H9 (cell line): ENCODE measurements at regions not wholly inside any gene's neighbourhood (a gene's known extent, or its start where the extent isn't known, plus 50 kb on each side); places are given as distances from the start of the nearest gene placed in this dataset.
"Not testable (repeated sequence)": the region's sequence is repeated elsewhere in the genome, so short reads cannot be mapped to it uniquely, and the experiment has no call there.

ENCODE experiments used
- DNase-seq: peaks from one replicate; pipeline ENCODE4 v3.0.0-alpha.2; 2017
- H2AFZ ChIP-seq: one replicate; pipeline ENCODE4 v1.6.1; 2013; ENCODE audit warnings: mild to moderate bottlenecking, low read length, control low read depth, moderate library complexity
- H2AK5ac ChIP-seq: 2 replicates; pipeline ENCODE4 v1.6.1; 2013; ENCODE audit warnings: low read length, control low read depth, mixed read lengths; ENCODE audit not compliant: insufficient read length
- H2BK120ac ChIP-seq: one replicate; pipeline ENCODE4 v1.6.1; 2013; ENCODE audit warnings: low read depth, mild to moderate bottlenecking, low read length, control low read depth, inconsistent platforms; ENCODE audit not compliant: poor library complexity, severe bottlenecking
- H2BK12ac ChIP-seq: 2 replicates; pipeline ENCODE4 v1.6.1; 2013; ENCODE audit warnings: low read length, control low read depth, mixed read lengths, low read depth; ENCODE audit not compliant: insufficient read length
- H2BK15ac ChIP-seq: 2 replicates; pipeline ENCODE4 v1.6.1; 2013; ENCODE audit warnings: low read depth, low read length, control low read depth
- H2BK20ac ChIP-seq: one replicate; pipeline ENCODE4 v1.6.1; 2013; ENCODE audit warnings: low read depth, mild to moderate bottlenecking, low read length, control low read depth, inconsistent platforms; ENCODE audit not compliant: poor library complexity, severe bottlenecking
- H2BK5ac ChIP-seq: 2 replicates; pipeline ENCODE4 v1.6.1; 2013; ENCODE audit warnings: low read length, control low read depth, mixed read lengths; ENCODE audit not compliant: insufficient read length
- H3K14ac ChIP-seq: 2 replicates; pipeline ENCODE4 v1.6.1; 2013; ENCODE audit warnings: low read length, control low read depth; ENCODE audit not compliant: insufficient read depth
- H3K18ac ChIP-seq: 2 replicates; pipeline ENCODE4 v1.6.1; 2013; ENCODE audit warnings: low read depth, mild to moderate bottlenecking, mixed read lengths, low read length, control low read depth; ENCODE audit not compliant: insufficient read length
- H3K23ac ChIP-seq: 2 replicates; pipeline ENCODE4 v1.6.1; 2013; ENCODE audit warnings: low read length, control low read depth, mixed read lengths, low read depth; ENCODE audit not compliant: insufficient read length
- H3K23me2 ChIP-seq: 2 replicates; pipeline ENCODE4 v1.6.1; 2013; ENCODE audit warnings: low read depth, mild to moderate bottlenecking, mixed read lengths, low read length, control low read depth; ENCODE audit not compliant: insufficient read length, poor library complexity, severe bottlenecking
- H3K27ac ChIP-seq: 2 replicates; pipeline ENCODE4 v1.5.1; 2013; ENCODE audit warnings: low read length, control low read depth, mixed read lengths, low read depth; ENCODE audit not compliant: insufficient read length
- H3K27me3 ChIP-seq: 2 replicates; pipeline ENCODE4 v1.6.1; 2013; ENCODE audit warnings: low read length, control low read depth, inconsistent platforms; ENCODE audit not compliant: insufficient read depth
- H3K4ac ChIP-seq: 2 replicates; pipeline ENCODE4 v1.6.1; 2013; ENCODE audit warnings: low read depth, mild to moderate bottlenecking, control low read depth, inconsistent platforms, low read length, moderate library complexity
- H3K4me1 ChIP-seq: 2 replicates; pipeline ENCODE4 v1.6.1; 2013; ENCODE audit warnings: low read length, control low read depth, inconsistent platforms; ENCODE audit not compliant: insufficient read depth
- H3K4me2 ChIP-seq: 2 replicates; pipeline ENCODE4 v1.6.1; 2013; ENCODE audit warnings: low read length, control low read depth, mixed read lengths; ENCODE audit not compliant: insufficient read length, insufficient read depth
- H3K56ac ChIP-seq: 2 replicates; pipeline ENCODE4 v1.6.1; 2013; ENCODE audit warnings: low read depth, mild to moderate bottlenecking, mixed read lengths, low read length, control low read depth; ENCODE audit not compliant: insufficient read length
- H3K79me1 ChIP-seq: 2 replicates; pipeline ENCODE4 v1.6.1; 2013; ENCODE audit warnings: low read depth, mild to moderate bottlenecking, moderate library complexity, low read length, control low read depth, inconsistent platforms; ENCODE audit not compliant: insufficient read depth, poor library complexity, severe bottlenecking
- H3K79me2 ChIP-seq: 2 replicates; pipeline ENCODE4 v1.6.1; 2013; ENCODE audit warnings: low read length, control low read depth, inconsistent platforms; ENCODE audit not compliant: insufficient read depth
- H3K9ac ChIP-seq: 2 replicates; pipeline ENCODE4 v1.6.1; 2013; ENCODE audit warnings: low read length, control low read depth, mixed read lengths; ENCODE audit not compliant: insufficient read length; ENCODE audit errors: extremely low read depth
- H3K9me3 ChIP-seq: one replicate; pipeline ENCODE4 v1.6.1; 2013; ENCODE audit warnings: low read depth, low read length, inconsistent platforms; ENCODE audit not compliant: control insufficient read depth
- H3T11ph ChIP-seq: one replicate; pipeline ENCODE4 v1.6.1; 2013; ENCODE audit warnings: mild to moderate bottlenecking, low read length, control low read depth, inconsistent platforms
- H4K20me1 ChIP-seq: one replicate; pipeline ENCODE4 v1.6.1; 2013; ENCODE audit not compliant: control insufficient read depth, insufficient read length, insufficient read depth
- H4K5ac ChIP-seq: 2 replicates; pipeline ENCODE4 v1.6.1; 2013; ENCODE audit warnings: low read depth, mild to moderate bottlenecking, mixed read lengths, low read length, control low read depth; ENCODE audit not compliant: insufficient read length
- H4K8ac ChIP-seq: replicated peaks from 2 replicates; pipeline ENCODE4 v1.6.1; 2013; ENCODE audit warnings: low read length, control low read depth, mixed read lengths, low read depth; ENCODE audit not compliant: insufficient read length
- H4K91ac ChIP-seq: 2 replicates; pipeline ENCODE4 v1.6.1; 2013; ENCODE audit warnings: low read depth, mild to moderate bottlenecking, moderate library complexity, mixed read lengths, low read length, control low read depth; ENCODE audit not compliant: insufficient read length
- H3K27ac Mint-ChIP-seq, 3 experiments: 2 replicates in 2 of 3; 3 replicates in 1 of 3; pipeline ENCODE4 v1.8.0; 2020 to 2021; ENCODE audit warnings: mixed read lengths in 3 of 3, mild to moderate bottlenecking in 1 of 3, moderate library complexity in 1 of 3
- H3K27me3 Mint-ChIP-seq: 2 replicates; pipeline ENCODE4 v1.8.0; 2021; ENCODE audit warnings: low read depth, mild to moderate bottlenecking, moderate library complexity, mixed read lengths
- H3K36me3 Mint-ChIP-seq, 3 experiments: 2 replicates in 2 of 3; 3 replicates in 1 of 3; pipeline ENCODE4 v1.8.0; 2020 to 2021; ENCODE audit warnings: low read depth in 3 of 3, mixed read lengths in 3 of 3; ENCODE audit not compliant: insufficient read depth in 1 of 3
- H3K4me1 Mint-ChIP-seq, 2 experiments: 2 replicates each; pipeline ENCODE4 v1.8.0; 2020; ENCODE audit warnings: mixed read lengths in 2 of 2
- H3K4me3 Mint-ChIP-seq, 2 experiments: 2 replicates in 1 of 2; 3 replicates in 1 of 2; pipeline ENCODE4 v1.8.0; 2020 to 2021; ENCODE audit warnings: mild to moderate bottlenecking in 2 of 2, mixed read lengths in 2 of 2, moderate library complexity in 1 of 2
- H3K9me3 Mint-ChIP-seq, 2 experiments: 2 replicates in 1 of 2; 3 replicates in 1 of 2; pipeline ENCODE4 v1.8.0; 2020; ENCODE audit warnings: mild to moderate bottlenecking in 2 of 2, mixed read lengths in 2 of 2, moderate library complexity in 1 of 2
- WGBS: extraction: QIAGEN DNeasy Blood & Tissue Kit; methylation state at CpG from one replicate; pipeline ENCODE4 v1.1.7; 2013; ENCODE audit warnings: missing lambda C conversion rate, low lambda C conversion rate, mixed read lengths; ENCODE audit not compliant: insufficient read length; ENCODE audit errors: extremely low coverage; 5-methylcytosine and 5-hydroxymethylcytosine counted together
- TF ChIP-seq, protein P1 (sequence below): fragments of 200-600 bp; sonication (generic); conservative IDR thresholded peaks from 3 replicates; pipeline ENCODE4 v1.8.0; 2021; ENCODE audit warnings: antibody characterized with exemption, mild to moderate bottlenecking

GRCh38 chr9:90204128-90204831 lies 438.3 kb downstream of the DIRAS2 start:
- TF ChIP-seq, protein P1, sequence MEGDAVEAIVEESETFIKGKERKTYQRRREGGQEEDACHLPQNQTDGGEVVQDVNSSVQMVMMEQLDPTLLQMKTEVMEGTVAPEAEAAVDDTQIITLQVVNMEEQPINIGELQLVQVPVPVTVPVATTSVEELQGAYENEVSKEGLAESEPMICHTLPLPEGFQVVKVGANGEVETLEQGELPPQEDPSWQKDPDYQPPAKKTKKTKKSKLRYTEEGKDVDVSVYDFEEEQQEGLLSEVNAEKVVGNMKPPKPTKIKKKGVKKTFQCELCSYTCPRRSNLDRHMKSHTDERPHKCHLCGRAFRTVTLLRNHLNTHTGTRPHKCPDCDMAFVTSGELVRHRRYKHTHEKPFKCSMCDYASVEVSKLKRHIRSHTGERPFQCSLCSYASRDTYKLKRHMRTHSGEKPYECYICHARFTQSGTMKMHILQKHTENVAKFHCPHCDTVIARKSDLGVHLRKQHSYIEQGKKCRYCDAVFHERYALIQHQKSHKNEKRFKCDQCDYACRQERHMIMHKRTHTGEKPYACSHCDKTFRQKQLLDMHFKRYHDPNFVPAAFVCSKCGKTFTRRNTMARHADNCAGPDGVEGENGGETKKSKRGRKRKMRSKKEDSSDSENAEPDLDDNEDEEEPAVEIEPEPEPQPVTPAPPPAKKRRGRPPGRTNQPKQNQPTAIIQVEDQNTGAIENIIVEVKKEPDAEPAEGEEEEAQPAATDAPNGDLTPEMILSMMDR = no peak
- no peak overlapping the region for H3K27ac Mint-ChIP-seq
- no peaks in the 10 kb centered on the region for H3K36me3 Mint-ChIP-seq
- H3K27me3 ChIP-seq = no peaks in the 10 kb centered on the region
- H2BK120ac ChIP-seq = no peak overlapping the region
- H2BK15ac ChIP-seq = no peak overlapping the region
- no peaks in the 10 kb centered on the region for H3K9me3 ChIP-seq
- no peak overlapping the region for H3K9ac ChIP-seq
- H2AK5ac ChIP-seq = no peak overlapping the region
- no peaks in the 10 kb centered on the region for H3K79me2 ChIP-seq
- no peaks in the 10 kb centered on the region for H3K23me2 ChIP-seq
- H4K5ac ChIP-seq = no peak overlapping the region
- no peak overlapping the region for H3K56ac ChIP-seq
- DNase-seq = no peak
- WGBS = no CpG with 5 or more reads among the region's 7 CpGs
- no peak overlapping the region for H3K4me3 Mint-ChIP-seq
- no peak overlapping the region for H3K4me2 ChIP-seq
- no peaks in the 10 kb centered on the region for H3K4me1 Mint-ChIP-seq
- H3K18ac ChIP-seq = no peak overlapping the region
- H3T11ph ChIP-seq = no peak overlapping the region
- no peak overlapping the region for H3K23ac ChIP-seq
- H2BK5ac ChIP-seq = no peak overlapping the region
- no peak overlapping the region for H3K27ac ChIP-seq
- H3K9me3 Mint-ChIP-seq = no peaks in the 10 kb centered on the region
- H3K14ac ChIP-seq = no peak overlapping the region
- H3K4me1 ChIP-seq = no peaks in the 10 kb centered on the region
- H2BK12ac ChIP-seq = no peak overlapping the region
- no peaks in the 10 kb centered on the region for H3K27me3 Mint-ChIP-seq
- no peaks in the 10 kb centered on the region for H3K79me1 ChIP-seq
- no peak overlapping the region for H2BK20ac ChIP-seq
- H4K20me1 ChIP-seq = no peaks in the 10 kb centered on the region
- H4K91ac ChIP-seq = no peak overlapping the region
- H3K4ac ChIP-seq = no peak overlapping the region
- no peak overlapping the region for H4K8ac ChIP-seq
- H2AFZ ChIP-seq = no peak overlapping the region

- H3K23me2 ChIP-seq, H2BK15ac ChIP-seq, H2AK5ac ChIP-seq, DNase-seq, H3K23ac ChIP-seq, H3K4me1 Mint-ChIP-seq, H3K27me3 Mint-ChIP-seq, H4K5ac ChIP-seq, H3K27me3 ChIP-seq, H4K8ac ChIP-seq, H2AFZ ChIP-seq, H3K14ac ChIP-seq, H2BK20ac ChIP-seq, H2BK5ac ChIP-seq, H3K27ac Mint-ChIP-seq, H3K18ac ChIP-seq, H3T11ph ChIP-seq, H4K20me1 ChIP-seq, H2BK12ac ChIP-seq, H3K4me3 Mint-ChIP-seq, H3K4me1 ChIP-seq, H3K27ac ChIP-seq, H2BK120ac ChIP-seq, H3K9ac ChIP-seq, H3K4me2 ChIP-seq, H3K36me3 Mint-ChIP-seq, H3K79me2 ChIP-seq, H3K56ac ChIP-seq, H4K91ac ChIP-seq, H3K4ac ChIP-seq, H3K79me1 ChIP-seq, H3K9me3 ChIP-seq, H3K9me3 Mint-ChIP-seq: not testable (repeated sequence)
- no CpG with 5 or more reads among the region's 9 CpGs for WGBS
Observed at GRCh38 chr9:90213045-90213444, 429.6 kb downstream of the DIRAS2 start.
